OCI-LY7 (cell line): ENCODE measurements at regions not wholly inside any gene's neighbourhood (a gene's known extent, or its start where the extent isn't known, plus 50 kb on each side); places are given as distances from the start of the nearest gene placed in this dataset.
"Not testable (repeated sequence)": the region's sequence is repeated elsewhere in the genome, so short reads cannot be mapped to it uniquely, and the experiment has no call there.

Source experiments
- EZH2phosphoT487 ChIP-seq: fragments of 200-600 bp; sonication (generic); IDR thresholded peaks from 2 replicates; pipeline ENCODE4 v1.6.1; 2018; ENCODE audit warnings: low read depth, borderline replicate concordance, mild to moderate bottlenecking, mixed run types, antibody characterized with exemption, low read length, moderate library complexity, mixed read lengths
- TF ChIP-seq, protein P1 (sequence below): fragments of 200-600 bp; sonication (generic); conservative IDR thresholded peaks from 2 replicates; pipeline ENCODE4 v1.5.1; 2014; ENCODE audit warnings: mild to moderate bottlenecking, antibody characterized with exemption, low read length, moderate library complexity, mixed read lengths

DNA sequence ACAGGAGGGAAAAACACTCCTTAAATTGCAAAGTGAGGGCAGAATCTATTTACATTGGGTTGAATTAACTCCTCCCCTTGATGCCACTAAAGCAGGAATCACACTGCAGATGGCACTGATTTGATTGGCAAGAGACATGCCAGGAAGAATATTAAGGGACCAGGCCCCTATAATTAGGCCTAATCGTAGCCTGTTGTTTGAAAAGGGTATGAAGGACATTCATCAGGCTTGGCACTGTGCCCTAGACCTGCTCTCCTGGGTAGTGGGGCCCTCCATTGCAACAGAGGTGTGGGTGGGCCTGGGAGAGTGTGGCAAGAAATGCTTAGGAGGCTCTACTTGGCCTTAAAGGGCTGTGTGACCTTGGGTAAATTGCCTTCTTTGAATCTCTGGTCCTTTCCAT, 102.3 kb downstream of the SINHCAF start:
- TF ChIP-seq, protein P1, sequence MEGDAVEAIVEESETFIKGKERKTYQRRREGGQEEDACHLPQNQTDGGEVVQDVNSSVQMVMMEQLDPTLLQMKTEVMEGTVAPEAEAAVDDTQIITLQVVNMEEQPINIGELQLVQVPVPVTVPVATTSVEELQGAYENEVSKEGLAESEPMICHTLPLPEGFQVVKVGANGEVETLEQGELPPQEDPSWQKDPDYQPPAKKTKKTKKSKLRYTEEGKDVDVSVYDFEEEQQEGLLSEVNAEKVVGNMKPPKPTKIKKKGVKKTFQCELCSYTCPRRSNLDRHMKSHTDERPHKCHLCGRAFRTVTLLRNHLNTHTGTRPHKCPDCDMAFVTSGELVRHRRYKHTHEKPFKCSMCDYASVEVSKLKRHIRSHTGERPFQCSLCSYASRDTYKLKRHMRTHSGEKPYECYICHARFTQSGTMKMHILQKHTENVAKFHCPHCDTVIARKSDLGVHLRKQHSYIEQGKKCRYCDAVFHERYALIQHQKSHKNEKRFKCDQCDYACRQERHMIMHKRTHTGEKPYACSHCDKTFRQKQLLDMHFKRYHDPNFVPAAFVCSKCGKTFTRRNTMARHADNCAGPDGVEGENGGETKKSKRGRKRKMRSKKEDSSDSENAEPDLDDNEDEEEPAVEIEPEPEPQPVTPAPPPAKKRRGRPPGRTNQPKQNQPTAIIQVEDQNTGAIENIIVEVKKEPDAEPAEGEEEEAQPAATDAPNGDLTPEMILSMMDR, result not testable (repeated sequence)
- not testable (repeated sequence) for TF ChIP-seq EZH2phosphoT487
